Activated naive CD4-positive, alpha-beta T cell (primary cell): ENCODE measurements at regions not wholly inside any gene's neighbourhood (a gene's known extent, or its start where the extent isn't known, plus 50 kb on each side); places are given as distances from the start of the nearest gene placed in this dataset.

ENCODE experiments used
- DNase-seq, 4 experiments: peaks; one replicate each; lab custom pipeline; 2025; lab: John Stamatoyannopoulos, UW

- no peak for DNase-seq
These were observed 170.0 kb upstream of the ZNF32 start for GRCh38 chr10:43818687-43819086.

- DNase-seq = no peak
These were observed 168.7 kb upstream of the ZNF32 start for GRCh38 chr10:43817368-43817767.

- peak in 2 of 4 experiments; percentile 47 to 52 for DNase-seq
These were observed 168.0 kb upstream of the ZNF32 start for GRCh38 chr10:43816351-43817321.

- no peak for DNase-seq
These were observed 166.7 kb upstream of the ZNF32 start for GRCh38 chr10:43815181-43815885.

- DNase-seq = no peak
These were observed 166.0 kb upstream of the ZNF32 start for GRCh38 chr10:43814663-43815062.

- no peak for DNase-seq
These were observed 163.2 kb upstream of the ZNF32 start for GRCh38 chr10:43811871-43812270.

GRCh38 chr10:43809211-43809930, 160.7 kb upstream of the ZNF32 start:
- no peak for DNase-seq

GRCh38 chr10:43808136-43808535, 159.5 kb upstream of the ZNF32 start:
- DNase-seq = no peak

GRCh38 chr10:43806831-43807640, 158.4 kb upstream of the ZNF32 start:
- DNase-seq = no peak

GRCh38 chr10:43803791-43804190, 155.1 kb upstream of the ZNF32 start:
- DNase-seq = no peak

GRCh38 chr10:43802988-43803696, 154.5 kb upstream of the ZNF32 start:
- no peak for DNase-seq

- DNase-seq = no peak
These were observed 152.9 kb upstream of the ZNF32 start for GRCh38 chr10:43801626-43802025.

GRCh38 chr10:43801140-43801539, 152.5 kb upstream of the ZNF32 start:
- no peak for DNase-seq

- DNase-seq = no peak
These were observed 148.1 kb upstream of the ZNF32 start for GRCh38 chr10:43796781-43797180.

GRCh38 chr10:43795639-43796038, 147.0 kb upstream of the ZNF32 start:
- no peak for DNase-seq

GRCh38 chr10:43795093-43795492, 146.4 kb upstream of the ZNF32 start:
- DNase-seq = no peak

- DNase-seq = no peak
These were observed 145.6 kb upstream of the ZNF32 start for GRCh38 chr10:43794181-43794815.

GRCh38 chr10:43793704-43794103, 145.0 kb upstream of the ZNF32 start:
- no peak for DNase-seq

GRCh38 chr10:43790147-43790546, 141.5 kb upstream of the ZNF32 start:
- no peak for DNase-seq

GRCh38 chr10:43785252-43785651, 136.6 kb upstream of the ZNF32 start:
- no peak for DNase-seq
